ENCODE measurements at regions not wholly inside any gene's neighbourhood (a gene's known extent, or its start where the extent isn't known, plus 50 kb on each side); places are given as distances from the start of the nearest gene placed in this dataset.

- TF ChIP-seq CTCF (IDR thresholded peaks at IDR 0.05) (no peak), POLR2A (IDR thresholded peaks at IDR 0.05) (no peak)
These were observed 204.0 kb downstream of the FZD1 start for GRCh38 chr7:91468256-91468655.
